GM18873 (cell line): ENCODE measurements at regions not wholly inside any gene's neighbourhood (a gene's known extent, or its start where the extent isn't known, plus 50 kb on each side); places are given as distances from the start of the nearest gene placed in this dataset.

ENCODE experiments used
- ATAC-seq: cut with Tn5 transposase; IDR thresholded peaks from one replicate; pipeline ENCODE4 v1.9.1; 2021; ENCODE audit warnings: mild to moderate bottlenecking, moderate library complexity, moderate number of reproducible peaks; ENCODE audit not compliant: unreplicated experiment, low FRiP score

DNA sequence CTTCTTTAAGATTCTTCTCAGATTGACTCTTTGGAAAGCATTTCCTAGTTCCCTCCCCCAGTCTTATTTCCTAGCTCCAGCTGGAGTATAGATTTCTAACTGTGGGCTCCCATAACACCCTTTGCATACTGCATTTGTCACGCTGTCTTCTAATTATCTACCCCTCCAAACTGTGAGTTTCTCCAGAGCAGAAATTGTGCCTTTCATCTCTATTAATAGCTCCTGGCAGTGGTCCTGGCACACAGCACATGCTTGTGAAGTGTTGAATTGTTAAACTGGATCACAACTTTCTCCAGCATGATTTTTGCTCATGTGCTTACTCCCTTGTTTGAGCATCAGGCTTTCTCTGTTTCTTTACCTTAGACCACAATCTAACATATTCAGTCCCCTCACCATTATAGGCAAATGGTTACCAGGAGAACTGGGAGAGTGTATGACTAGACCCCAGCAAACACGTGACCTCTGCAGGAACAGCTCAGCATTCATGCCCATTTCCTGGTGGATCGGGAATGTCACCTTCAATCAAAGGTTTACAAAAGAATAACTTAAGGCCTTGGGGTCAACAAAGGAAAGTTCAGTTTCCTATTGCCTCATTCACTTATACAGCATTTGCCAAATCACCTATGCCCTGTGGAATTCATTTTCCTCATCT lies 175.7 kb upstream of the TANK start:
- ATAC-seq, result no peak

GRCh38 chr2:160989778-160990177 lies 170.4 kb upstream of the TANK start:
- no peak for ATAC-seq

- no peak for ATAC-seq
Observed at GRCh38 chr2:160993654-160994061, 166.6 kb upstream of the TANK start.

DNA sequence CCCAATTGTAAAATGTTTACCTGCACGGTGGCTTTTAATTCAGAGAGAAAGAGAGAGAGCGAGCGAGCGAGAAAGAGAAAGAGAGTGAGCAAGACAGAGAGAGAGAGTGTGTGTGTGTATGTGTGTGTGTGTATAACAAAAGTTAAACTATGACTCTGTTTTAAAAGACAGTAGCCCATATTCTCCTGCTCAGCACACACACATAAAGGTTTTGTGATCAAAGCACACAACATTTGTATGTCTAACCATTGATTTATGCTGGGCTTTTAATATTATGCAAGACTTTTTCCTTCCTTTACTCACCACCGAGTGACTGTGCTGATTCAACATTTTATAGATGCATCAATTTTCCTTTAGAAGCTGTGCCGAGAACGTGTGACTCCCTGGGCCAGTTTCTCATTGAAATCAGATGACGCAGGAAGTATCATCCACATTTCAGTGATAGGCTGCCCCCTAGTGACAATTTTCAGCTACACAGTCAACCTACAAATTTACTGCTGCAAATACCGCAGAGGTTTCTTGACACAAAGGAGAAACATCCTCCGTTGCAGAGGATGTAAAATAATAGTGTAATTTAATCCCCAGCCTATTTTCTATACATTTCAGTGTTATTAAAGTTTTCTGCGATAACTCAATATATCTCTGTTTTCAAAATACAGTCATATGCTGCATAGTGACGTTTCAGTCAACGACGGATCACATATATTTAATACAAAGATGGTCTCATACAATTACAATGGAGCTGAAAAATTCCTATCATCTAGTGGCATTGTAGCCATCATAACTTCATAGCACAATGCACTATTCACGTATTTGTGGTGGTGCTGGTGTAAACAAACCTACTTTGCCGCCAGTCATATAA lies 165.9 kb upstream of the TANK start:
- ATAC-seq, result peak; percentile 79

DNA sequence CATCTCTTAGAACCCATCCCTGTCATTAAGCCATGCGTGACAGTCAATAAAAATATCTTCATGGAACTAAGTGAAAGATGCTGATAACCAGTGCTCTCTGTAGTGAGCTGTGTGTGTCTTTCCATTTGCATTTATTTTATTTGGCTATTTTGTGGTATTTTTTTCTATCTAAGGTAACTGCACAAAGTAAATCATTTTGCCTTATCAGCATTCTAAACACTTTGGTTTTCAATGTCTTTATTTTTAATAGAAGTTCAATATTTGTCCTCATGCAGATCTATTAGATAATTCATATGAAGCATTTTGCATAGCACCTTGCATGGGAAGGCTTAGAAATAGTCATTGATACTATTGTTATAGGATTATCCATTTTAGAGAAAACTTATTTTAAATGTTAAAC lies 163.6 kb upstream of the TANK start:
- ATAC-seq, result no peak

GRCh38 chr2:161004379-161004778 lies 155.8 kb upstream of the TANK start:
- no peak for ATAC-seq

- no peak for ATAC-seq
Observed at GRCh38 chr2:161005170-161005569, 155.1 kb upstream of the TANK start.

- no peak for ATAC-seq
Observed at GRCh38 chr2:161008311-161008710, 151.9 kb upstream of the TANK start.

DNA sequence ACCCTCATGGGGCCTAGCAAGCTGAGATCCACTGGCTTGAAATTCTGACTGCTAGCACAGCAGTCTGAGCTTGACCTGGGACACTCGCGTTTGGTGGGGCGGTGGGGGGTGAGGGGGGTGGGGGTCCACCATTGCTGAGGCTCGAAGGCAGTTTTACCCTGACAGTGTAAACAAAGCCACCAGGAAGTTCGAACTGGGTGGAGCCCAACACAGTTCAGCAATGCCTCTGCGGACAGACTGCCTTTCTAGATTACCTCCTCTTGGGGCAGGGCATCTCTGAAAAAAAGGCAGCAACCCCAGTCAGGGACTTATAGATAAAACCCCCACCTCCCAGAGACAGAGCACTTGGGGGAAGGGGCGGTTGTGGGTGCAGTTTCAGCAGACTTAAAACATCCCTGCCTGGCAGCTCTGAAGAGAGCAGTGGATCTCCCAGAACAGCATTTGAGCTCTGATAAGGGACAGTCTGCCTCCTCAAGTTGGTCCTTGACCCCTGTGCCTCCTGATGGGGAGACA lies 149.7 kb upstream of the TANK start:
- ATAC-seq, result no peak

DNA sequence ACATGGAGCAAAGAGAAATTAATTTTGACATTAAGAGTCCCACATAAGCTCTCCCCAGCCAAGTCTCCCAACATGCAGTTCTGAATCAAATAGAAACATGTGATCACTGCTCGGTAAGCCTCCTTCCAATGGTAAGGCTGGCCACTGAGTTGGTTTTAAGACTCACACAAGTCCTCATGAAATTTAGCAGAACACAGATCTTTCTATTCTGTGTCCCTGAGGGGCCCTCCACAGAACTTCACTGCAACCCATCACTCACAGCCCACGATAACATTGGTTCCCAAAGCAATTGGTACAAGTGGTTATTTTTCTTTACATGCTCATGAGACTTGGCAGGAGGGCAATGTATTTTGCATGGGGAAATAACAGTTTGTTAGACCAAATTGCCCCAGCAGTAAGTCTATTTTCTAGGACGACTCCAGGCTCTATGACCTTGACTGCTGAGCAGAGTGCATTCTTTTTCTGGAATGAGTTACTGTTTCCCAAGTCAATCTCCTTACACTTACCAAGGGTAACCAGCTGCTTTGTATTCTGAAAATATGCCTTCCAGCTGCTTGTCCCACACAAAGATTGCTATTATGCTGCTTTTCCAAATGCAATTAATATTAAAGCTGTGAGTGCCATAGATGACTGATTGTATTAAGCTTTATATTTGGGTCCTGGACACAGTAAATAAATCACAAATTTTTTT lies 142.3 kb upstream of the TANK start:
- ATAC-seq, result no peak

- no peak for ATAC-seq
Observed at GRCh38 chr2:161019311-161019710, 140.9 kb upstream of the TANK start.

GRCh38 chr2:161020437-161020836 lies 139.8 kb upstream of the TANK start:
- no peak for ATAC-seq

- ATAC-seq, result no peak
Observed at GRCh38 chr2:161028581-161028980, 131.6 kb upstream of the TANK start.

GRCh38 chr2:161029321-161029720 lies 130.9 kb upstream of the TANK start:
- ATAC-seq, result no peak

GRCh38 chr2:161030260-161031063 lies 129.8 kb upstream of the TANK start:
- ATAC-seq, result no peak

DNA sequence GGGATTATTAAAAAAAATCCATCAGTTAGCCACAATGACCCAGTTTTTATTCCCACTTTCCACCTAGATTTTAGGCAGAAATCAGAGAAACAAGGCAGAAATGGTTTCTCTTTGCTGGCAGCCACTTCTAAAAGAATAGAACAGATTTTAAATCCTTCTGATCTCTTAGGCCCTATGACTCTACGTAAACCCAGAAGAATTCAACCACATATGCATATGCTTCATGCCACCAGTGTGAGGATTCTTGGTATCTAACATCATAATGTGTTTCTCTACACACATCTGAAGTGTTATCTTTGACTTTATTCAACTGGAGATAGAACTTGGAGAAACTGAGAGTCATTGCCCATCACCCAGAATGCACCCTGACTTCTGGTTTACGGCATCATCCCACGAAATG lies 128.7 kb upstream of the TANK start:
- ATAC-seq, result no peak

DNA sequence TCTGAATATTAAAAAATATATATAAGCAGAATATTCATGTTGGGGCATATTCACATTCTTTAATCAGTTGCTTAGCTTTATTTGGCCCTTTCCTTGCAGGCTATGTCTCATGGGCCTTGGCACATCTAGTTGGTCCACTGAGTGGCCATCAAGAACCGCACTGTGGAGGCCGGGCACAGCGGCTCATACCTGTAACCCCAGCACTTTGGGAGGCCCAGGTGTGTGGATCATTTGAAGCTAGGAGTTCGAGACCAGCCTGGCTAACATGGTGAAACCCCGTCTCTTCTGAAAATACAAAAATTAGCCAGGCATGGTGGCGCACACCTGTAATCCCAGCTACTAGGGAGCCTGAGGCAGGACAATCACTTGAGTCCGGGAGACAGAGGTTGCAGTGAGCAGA lies 127.6 kb upstream of the TANK start:
- ATAC-seq, result no peak

GRCh38 chr2:161033059-161033660 lies 127.1 kb upstream of the TANK start:
- ATAC-seq, result no peak

GRCh38 chr2:161036926-161037325 lies 123.3 kb upstream of the TANK start:
- ATAC-seq, result no peak

GRCh38 chr2:161039071-161039470 lies 121.2 kb upstream of the TANK start:
- no peak for ATAC-seq
